ENCODE measurements at regions not wholly inside any gene's neighbourhood (a gene's known extent, or its start where the extent isn't known, plus 50 kb on each side); places are given as distances from the start of the nearest gene placed in this dataset.

- Histone ChIP-seq H3K9ac (replicated peaks; ENCODE audit: extremely low read depth, insufficient read depth, low read length) (no peak overlapping the region), H3K27ac (ENCODE audit: insufficient read depth, low read depth, low read length) (no peak overlapping the region), H2AFZ (ENCODE audit: low read depth, low read length) (no peak overlapping the region), H3K27me3 (ENCODE audit: control insufficient read depth in 2 of 2, insufficient read depth in 2 of 2, low read length in 2 of 2) (no peaks in the 10 kb centered on the region), H3K79me2 (ENCODE audit: control insufficient read depth, insufficient read depth, low read length) (no peaks in the 10 kb centered on the region), H3K9me1 (replicated peaks; ENCODE audit: control insufficient read depth, extremely low read depth, insufficient read depth, low read length) (no peaks in the 10 kb centered on the region), H3K4me2 (ENCODE audit: insufficient read depth, low read length) (no peak overlapping the region), H3K4me1 (ENCODE audit: control insufficient read depth, extremely low read depth, insufficient read depth, low read length) (no peaks in the 10 kb centered on the region), H3K4me3 (replicated peaks in 1 of 3; ENCODE audit: insufficient read depth in 1 of 3, low read depth in 1 of 3, low read length in 3 of 3) (no peak overlapping the region), H3K9me3 (replicated peaks; ENCODE audit: control insufficient read depth, insufficient read depth, low read length) (no peaks in the 10 kb centered on the region), H4K20me1 (replicated peaks; ENCODE audit: control insufficient read depth, extremely low read depth, insufficient read depth, low read length) (no peaks in the 10 kb centered on the region), H3K36me3 (ENCODE audit: control insufficient read depth in 2 of 2, extremely low read depth in 1 of 2, insufficient read depth in 2 of 2, low read length in 2 of 2) (no peaks in the 10 kb centered on the region)
- CTCF ChIA-PET: interaction anchor here (0.7 kb wide), 1 partner anchor 18 kb away, joined by 3 read pairs; no protein-coding TSS in a partner anchor
- dilution Hi-C loops (cut with MboI; ENCODE audit: extremely low pct_ligation_motif_present, low sequenced_read_pairs) (no loop called here), intact Hi-C loops (cut with micrococcal nuclease) (loop anchor here (1.0 kb wide), 1 partner anchor 12 kb away; no protein-coding TSS in a partner anchor)
- DNase-seq (ENCODE audit: low read depth, low spot score): no peak
- TF ChIP-seq JUN (IDR thresholded peaks at IDR 0.05; ENCODE audit: borderline replicate concordance, insufficient read depth, insufficient read length, low read depth): no peak
- no peak for TF ChIP-seq GATA2 (IDR thresholded peaks at IDR 0.05; ENCODE audit: insufficient read depth, insufficient read length, low read depth, low read length)
- TF ChIP-seq FOS (IDR thresholded peaks at IDR 0.05; ENCODE audit: borderline replicate concordance, insufficient read depth, low read length): no peak
- TF ChIP-seq EZH2 (IDR thresholded peaks at IDR 0.05; ENCODE audit: borderline replicate concordance, low read depth, low read length, severe bottlenecking): no peak
- no peak for TF ChIP-seq POLR2AphosphoS5 (IDR thresholded peaks at IDR 0.05; ENCODE audit: insufficient read depth, low read depth, low read length)
- no peak for TF ChIP-seq MYC (IDR thresholded peaks at IDR 0.05; ENCODE audit: low read depth, low read length)
- no peak for TF ChIP-seq CTCF (IDR thresholded peaks at IDR 0.05; ENCODE audit: extremely low read depth in 1 of 2, insufficient read depth in 1 of 2, low read depth in 1 of 2, low read length in 2 of 2)
- TF ChIP-seq POLR2A (IDR thresholded peaks at IDR 0.05; ENCODE audit: low read depth, low read length): no peak
- TF ChIP-seq, protein P1, sequence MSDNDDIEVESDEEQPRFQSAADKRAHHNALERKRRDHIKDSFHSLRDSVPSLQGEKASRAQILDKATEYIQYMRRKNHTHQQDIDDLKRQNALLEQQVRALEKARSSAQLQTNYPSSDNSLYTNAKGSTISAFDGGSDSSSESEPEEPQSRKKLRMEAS (IDR thresholded peaks at IDR 0.05; ENCODE audit: insufficient read depth, insufficient read length): no peak
- no TSS peak for BruUV-seq (replicated peaks)
- POLR2A ChIA-PET: no interaction called here
- FAIRE-seq: no peak
These were observed 195.0 kb downstream of the HGF start for GRCh38 chr7:81574723-81575326.
